Activated naive CD4-positive, alpha-beta T cell treated with anti-CD3 and anti-CD28 coated beads, Interleukin-2, amount 10 ng/mL, durations not matched to agents 7 days and 5 days (primary cell): ENCODE measurements at regions not wholly inside any gene's neighbourhood (a gene's known extent, or its start where the extent isn't known, plus 50 kb on each side); places are given as distances from the start of the nearest gene placed in this dataset.

ENCODE experiments used
- CTCF ChIA-PET: fragments of 350-600 bp; sonication (Branson Sonifier 250); formaldehyde crosslinking; loops from one replicate; lab custom pipeline; 2021; ENCODE audit warnings: antibody characterized with exemption; lab: Charles Lee
- DNase-seq: peaks from one replicate; pipeline ENCODE4 v3.0.0-alpha.2; 2020
- H3K27ac Mint-ChIP-seq: one replicate; pipeline ENCODE4 v1.8.0; 2021; ENCODE audit warnings: mild to moderate bottlenecking, moderate library complexity, mixed read lengths
- H3K27me3 Mint-ChIP-seq: one replicate; pipeline ENCODE4 v1.8.0; 2021; ENCODE audit warnings: mild to moderate bottlenecking, mixed read lengths
- H3K36me3 Mint-ChIP-seq: one replicate; pipeline ENCODE4 v1.8.0; 2021; ENCODE audit warnings: mixed read lengths
- H3K4me1 Mint-ChIP-seq: one replicate; pipeline ENCODE4 v1.8.0; 2021; ENCODE audit warnings: mixed read lengths
- H3K4me3 Mint-ChIP-seq: one replicate; pipeline ENCODE4 v1.8.0; 2021; ENCODE audit warnings: mild to moderate bottlenecking, moderate library complexity, mixed read lengths
- H3K9me3 Mint-ChIP-seq: one replicate; pipeline ENCODE4 v1.8.0; 2021; ENCODE audit warnings: mixed read lengths

DNA sequence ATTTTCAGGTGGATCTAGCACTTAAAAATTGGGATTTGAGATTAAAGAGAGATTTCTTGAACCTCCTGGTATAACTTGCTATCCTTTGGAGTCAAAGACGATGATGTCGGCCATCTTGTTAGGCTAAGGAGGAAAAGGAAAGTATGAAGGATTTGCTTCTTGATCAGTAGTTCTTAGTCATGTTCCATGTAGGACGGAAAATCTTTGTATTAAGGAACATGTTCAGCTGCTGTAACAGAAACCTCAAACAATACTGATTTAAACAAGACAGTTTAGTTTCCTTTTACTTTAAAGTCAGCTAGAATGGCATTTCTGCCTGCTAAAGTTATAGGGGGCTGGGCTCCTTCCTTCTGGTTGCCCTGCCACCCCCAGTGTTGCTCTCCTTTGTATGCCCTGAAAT, 56.4 kb upstream of the MGAT5 start:
- Mint-ChIP-seq H3K4me1 (peaks cover 30% of the 10 kb centered on the region), H3K9me3 (no peaks in the 10 kb centered on the region), H3K4me3 (no peak overlapping the region), H3K36me3 (no peaks in the 10 kb centered on the region), H3K27ac (no peak overlapping the region), H3K27me3 (no peaks in the 10 kb centered on the region)
- CTCF ChIA-PET = interaction anchor here (0.8 to 5.0 kb wide), 2 partner anchors 10 to 215 kb away, joined by 4 to 34 read pairs; no protein-coding TSS in a partner anchor
- no peak for DNase-seq

DNA sequence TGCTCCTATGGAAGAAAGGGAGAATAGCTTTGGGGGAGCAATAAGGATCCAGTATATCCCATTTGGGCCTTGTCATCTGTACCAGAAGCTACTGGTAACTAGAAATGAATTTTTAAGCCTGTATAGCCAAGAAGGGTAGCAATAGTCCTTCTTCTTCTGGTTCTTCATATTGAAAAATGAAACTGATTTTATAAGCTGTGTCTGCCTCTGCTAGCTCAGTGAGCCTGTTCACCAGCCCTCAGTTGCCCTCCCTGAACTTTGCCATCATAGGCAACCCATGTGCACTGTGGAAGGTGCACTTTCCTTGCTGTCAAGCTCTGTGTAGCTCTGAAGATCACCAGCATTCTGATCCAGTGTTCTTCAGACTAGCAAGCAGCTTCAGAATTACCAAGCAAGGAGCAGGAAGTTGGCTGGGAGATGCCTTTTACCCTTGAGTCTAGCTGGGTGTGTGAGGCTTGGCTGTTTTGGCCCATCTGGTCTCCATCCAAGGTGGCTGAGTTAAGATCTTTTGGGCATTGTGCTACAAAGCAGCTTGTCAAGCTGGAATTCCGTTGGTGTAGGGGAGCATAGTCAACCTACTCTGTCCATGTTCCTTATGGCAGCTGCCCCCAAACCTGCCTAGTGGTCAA, 55.8 kb upstream of the MGAT5 start:
- H3K4me3 Mint-ChIP-seq = no peak overlapping the region
- no peaks in the 10 kb centered on the region for H3K27me3 Mint-ChIP-seq
- no peak overlapping the region for H3K27ac Mint-ChIP-seq
- H3K36me3 Mint-ChIP-seq = no peaks in the 10 kb centered on the region
- no peak for DNase-seq
- H3K4me1 Mint-ChIP-seq = peaks cover 33% of the 10 kb centered on the region
- CTCF ChIA-PET = interaction anchor here (0.7 to 5.0 kb wide), 4 partner anchors 9 to 214 kb away, joined by 4 to 34 read pairs (median 4); no protein-coding TSS in a partner anchor
- H3K9me3 Mint-ChIP-seq = no peaks in the 10 kb centered on the region

- Mint-ChIP-seq H3K27me3 (no peaks in the 10 kb centered on the region), H3K4me3 (no peak overlapping the region), H3K27ac (no peak overlapping the region), H3K4me1 (peaks cover 33% of the 10 kb centered on the region), H3K36me3 (no peaks in the 10 kb centered on the region), H3K9me3 (no peaks in the 10 kb centered on the region)
- DNase-seq = no peak
- CTCF ChIA-PET = interaction anchor here (1.1 to 5.0 kb wide), 2 partner anchors 8 to 47 kb away, joined by 4 to 34 read pairs; no protein-coding TSS in a partner anchor
Measured at GRCh38 chr2:134199123-134199522, 54.7 kb upstream of the MGAT5 start.

GRCh38 chr2:134200036-134200618, 53.7 kb upstream of the MGAT5 start:
- CTCF ChIA-PET = no interaction called here
- peaks cover 33% of the 10 kb centered on the region for H3K4me1 Mint-ChIP-seq

DNA sequence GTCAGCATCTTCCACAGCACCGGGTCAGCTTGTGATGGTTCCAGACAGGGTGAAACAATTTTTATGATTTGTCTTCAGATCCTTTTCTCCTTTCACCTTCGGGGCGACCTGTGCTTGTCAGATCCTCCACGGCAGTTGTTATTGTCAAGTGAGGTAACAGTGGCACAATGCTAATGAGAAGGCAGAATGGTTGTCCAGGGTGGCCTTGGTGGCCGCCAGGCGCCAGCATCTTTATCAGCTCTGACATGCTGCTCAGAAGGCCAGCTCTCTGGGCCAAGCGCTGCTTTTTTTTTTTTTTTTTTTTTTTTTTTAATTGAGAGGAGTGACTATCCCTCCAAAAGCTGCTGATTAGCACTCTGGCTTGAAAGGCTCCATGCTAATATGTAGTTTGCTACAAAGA, 52.3 kb upstream of the MGAT5 start:
- H3K36me3 Mint-ChIP-seq = no peaks in the 10 kb centered on the region
- no peak overlapping the region for H3K4me3 Mint-ChIP-seq
- H3K27ac Mint-ChIP-seq = no peak overlapping the region
- CTCF ChIA-PET = interaction anchor here (0.8 to 1.5 kb wide), 2 partner anchors 83 to 210 kb away, joined by 3 to 5 read pairs; no protein-coding TSS in a partner anchor
- H3K4me1 Mint-ChIP-seq = peaks cover 33% of the 10 kb centered on the region
- DNase-seq = no peak
- H3K27me3 Mint-ChIP-seq = no peaks in the 10 kb centered on the region
- H3K9me3 Mint-ChIP-seq = no peaks in the 10 kb centered on the region

More at GRCh38 chr2:134200036-134200618, 53.7 kb upstream of the MGAT5 start:
- no peaks in the 10 kb centered on the region for H3K9me3 Mint-ChIP-seq
- H3K27me3 Mint-ChIP-seq = no peaks in the 10 kb centered on the region
- H3K4me3 Mint-ChIP-seq = no peak overlapping the region
- no peak overlapping the region for H3K27ac Mint-ChIP-seq
- DNase-seq = no peak
- no peaks in the 10 kb centered on the region for H3K36me3 Mint-ChIP-seq

DNA sequence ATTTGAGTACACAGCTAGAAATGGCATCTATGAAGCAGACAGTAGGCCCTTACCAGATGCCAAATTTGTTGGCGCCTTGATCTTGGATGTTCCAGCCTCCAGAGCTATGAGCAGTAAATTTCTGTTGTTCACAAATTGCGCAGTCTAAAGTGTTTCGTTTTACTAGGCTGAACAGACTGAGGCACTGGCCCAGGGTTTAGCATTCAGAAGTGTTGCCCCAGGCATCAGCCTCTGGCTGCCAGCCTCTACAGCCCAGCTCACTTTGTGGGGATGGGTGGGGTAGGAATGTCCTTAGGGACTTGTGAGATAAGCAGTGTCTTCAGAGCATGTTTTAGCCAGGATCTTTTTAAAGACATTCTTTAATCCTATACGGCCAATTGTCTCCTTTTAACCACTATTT, 51.5 kb upstream of the MGAT5 start:
- no peak for DNase-seq
- H3K36me3 Mint-ChIP-seq = no peaks in the 10 kb centered on the region
- H3K9me3 Mint-ChIP-seq = no peaks in the 10 kb centered on the region
- H3K4me3 Mint-ChIP-seq = no peak overlapping the region
- no peak overlapping the region for H3K27ac Mint-ChIP-seq
- H3K4me1 Mint-ChIP-seq = peaks cover 29% of the 10 kb centered on the region
- H3K27me3 Mint-ChIP-seq = no peaks in the 10 kb centered on the region
- CTCF ChIA-PET = interaction anchor here (1.5 kb wide), 1 partner anchor 84 kb away, joined by 5 read pairs; no protein-coding TSS in a partner anchor

DNA sequence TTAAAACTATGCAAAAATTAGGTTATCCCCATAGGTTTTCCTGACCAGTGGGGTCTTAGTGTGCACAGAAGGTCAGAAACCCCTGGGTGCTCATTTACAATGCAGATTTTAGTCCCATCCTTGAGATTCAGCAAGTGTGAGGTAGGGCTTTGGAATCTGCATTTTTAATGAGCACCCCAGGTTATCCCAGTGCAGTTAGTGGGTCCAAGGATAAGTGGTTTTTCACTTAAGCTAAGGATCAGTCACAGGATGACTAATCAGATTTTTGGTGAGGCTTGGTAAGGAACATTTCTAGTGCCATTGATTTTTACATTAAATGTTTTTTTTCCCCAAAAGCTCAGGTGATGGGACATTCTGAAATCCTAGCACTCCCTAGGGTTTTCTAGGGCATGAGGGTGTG, 50.7 kb upstream of the MGAT5 start:
- H3K4me1 Mint-ChIP-seq = peaks cover 25% of the 10 kb centered on the region
- no peak overlapping the region for H3K27ac Mint-ChIP-seq
- no peaks in the 10 kb centered on the region for H3K9me3 Mint-ChIP-seq
- H3K4me3 Mint-ChIP-seq = no peak overlapping the region
- no peaks in the 10 kb centered on the region for H3K27me3 Mint-ChIP-seq
- CTCF ChIA-PET = interaction anchor here (1.0 kb wide), 1 partner anchor 42 kb away, joined by 3 read pairs; no protein-coding TSS in a partner anchor
- no peaks in the 10 kb centered on the region for H3K36me3 Mint-ChIP-seq
- no peak for DNase-seq
